Endodermal cell (in vitro differentiated cells): ENCODE measurements at regions not wholly inside any gene's neighbourhood (a gene's known extent, or its start where the extent isn't known, plus 50 kb on each side); places are given as distances from the start of the nearest gene placed in this dataset.

Experiments used
- DNase-seq: peaks from one replicate; pipeline ENCODE4 v3.0.0-alpha.2; 2017
- H3K27ac ChIP-seq: 2 replicates; pipeline ENCODE4 v1.5.1; 2013; ENCODE audit warnings: mild to moderate bottlenecking, low read depth, low read length, moderate library complexity
- H3K27me3 ChIP-seq: 2 replicates; pipeline ENCODE4 v1.6.1; 2013; ENCODE audit warnings: mild to moderate bottlenecking, low read length, moderate library complexity; ENCODE audit not compliant: insufficient read depth, control insufficient read depth, poor library complexity, severe bottlenecking
- H3K36me3 ChIP-seq: 2 replicates; pipeline ENCODE4 v1.7.0; 2013; ENCODE audit warnings: mild to moderate bottlenecking, low read length, moderate library complexity; ENCODE audit not compliant: control insufficient read depth, insufficient read depth
- H3K4me1 ChIP-seq: one replicate; pipeline ENCODE4 v1.7.0; 2013; ENCODE audit warnings: low read length; ENCODE audit not compliant: control insufficient read depth, insufficient read depth
- H3K4me3 ChIP-seq: 2 replicates; pipeline ENCODE4 v1.5.1; 2013; ENCODE audit warnings: mild to moderate bottlenecking, low read length, moderate library complexity
- H3K9ac ChIP-seq: 2 replicates; pipeline ENCODE4 v1.6.1; 2013; ENCODE audit warnings: mild to moderate bottlenecking, low read length, moderate library complexity; ENCODE audit not compliant: poor library complexity, severe bottlenecking; ENCODE audit errors: extremely low read depth
- H3K9me3 ChIP-seq: 2 replicates; pipeline ENCODE4 v1.6.1; 2013; ENCODE audit warnings: mild to moderate bottlenecking, low read length, moderate library complexity; ENCODE audit not compliant: control insufficient read depth
- H3K27ac Mint-ChIP-seq: 2 replicates; pipeline ENCODE4 v1.8.0; 2020; ENCODE audit warnings: mixed read lengths
- H3K27me3 Mint-ChIP-seq: 2 replicates; pipeline ENCODE4 v1.8.0; 2021; ENCODE audit warnings: mild to moderate bottlenecking, mixed read lengths; ENCODE audit not compliant: insufficient read depth
- H3K36me3 Mint-ChIP-seq: 2 replicates; pipeline ENCODE4 v1.8.0; 2020; ENCODE audit warnings: low read depth, mixed read lengths
- H3K4me1 Mint-ChIP-seq: 2 replicates; pipeline ENCODE4 v1.8.0; 2020; ENCODE audit warnings: mixed read lengths
- H3K4me3 Mint-ChIP-seq: 2 replicates; pipeline ENCODE4 v1.8.0; 2020; ENCODE audit warnings: mild to moderate bottlenecking, moderate library complexity, mixed read lengths
- H3K9me3 Mint-ChIP-seq: 2 replicates; pipeline ENCODE4 v1.8.0; 2020; ENCODE audit warnings: mild to moderate bottlenecking, mixed read lengths
- CTCF ChIP-seq: fragments of 200-600 bp; sonication (generic); conservative IDR thresholded peaks from 2 replicates; pipeline ENCODE4 v1.5.0; 2021; ENCODE audit warnings: antibody characterized with exemption, mild to moderate bottlenecking
- WGBS, 2 experiments: methylation state at CpG; one replicate each; pipeline versions ENCODE4 v1.1.5 to v1.1.7; 2013; ENCODE audit warnings: missing lambda C conversion rate in 2 of 2, mixed read lengths in 1 of 2; ENCODE audit not compliant: insufficient coverage in 1 of 2, insufficient read length in 1 of 2; 5-methylcytosine and 5-hydroxymethylcytosine counted together

DNA sequence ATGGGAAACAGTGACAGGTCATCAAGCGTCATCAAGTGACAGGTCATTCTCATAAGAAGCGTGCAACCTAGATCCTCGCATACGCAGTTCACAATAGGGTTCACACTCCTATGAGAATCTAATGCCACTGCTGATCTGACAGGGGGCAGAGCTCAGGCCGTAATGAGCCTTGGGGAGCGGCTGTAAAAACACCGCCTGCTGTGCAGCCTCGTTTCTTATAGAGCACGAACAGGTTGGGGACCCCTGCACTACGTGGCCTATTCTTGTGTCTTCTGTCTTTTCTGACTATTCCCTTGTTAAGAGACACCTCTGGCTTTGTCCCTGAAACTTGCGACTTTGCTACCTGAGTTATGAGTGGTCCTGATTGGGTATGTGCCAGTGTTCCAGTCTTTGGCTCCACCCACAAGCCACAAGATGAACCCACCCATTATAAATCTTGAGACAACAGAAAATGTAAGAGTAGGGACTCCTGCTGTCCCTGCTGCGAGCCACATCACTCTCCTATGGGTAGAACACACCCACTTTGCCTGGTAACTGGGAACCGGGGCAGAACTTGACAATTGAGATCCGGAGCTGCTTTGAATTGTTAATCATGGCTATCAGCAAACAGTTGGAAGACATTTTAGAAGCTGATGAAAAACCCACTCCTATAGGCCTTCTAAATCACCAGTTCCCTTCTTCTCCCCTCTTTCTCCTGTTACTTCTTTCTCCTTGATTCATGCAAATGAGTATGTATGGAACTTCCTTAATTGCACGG is 55.8 kb upstream of the EXOC4 start:
- Histone ChIP-seq H3K9ac (no peak overlapping the region), H3K36me3 (no peaks in the 10 kb centered on the region), H3K4me1 (peaks cover 8% of the 10 kb centered on the region), H3K4me3 (peak overlapping the region; percentile 59), H3K27me3 (no peaks in the 10 kb centered on the region), H3K9me3 (peaks cover 6% of the 10 kb centered on the region), H3K27ac (no peak overlapping the region)
- Mint-ChIP-seq H3K27me3 (no peaks in the 10 kb centered on the region), H3K4me1 (peaks cover 26% of the 10 kb centered on the region), H3K27ac (peak overlapping the region; percentile 66), H3K9me3 (no peaks in the 10 kb centered on the region), H3K36me3 (no peaks in the 10 kb centered on the region), H3K4me3 (peak overlapping the region; percentile 41)
- no peak for TF ChIP-seq CTCF
- 50 to 54% methylated on average over 10 to 15 of the region's 15 CpGs for WGBS, 2 experiments
- DNase-seq: peak; percentile 93

DNA sequence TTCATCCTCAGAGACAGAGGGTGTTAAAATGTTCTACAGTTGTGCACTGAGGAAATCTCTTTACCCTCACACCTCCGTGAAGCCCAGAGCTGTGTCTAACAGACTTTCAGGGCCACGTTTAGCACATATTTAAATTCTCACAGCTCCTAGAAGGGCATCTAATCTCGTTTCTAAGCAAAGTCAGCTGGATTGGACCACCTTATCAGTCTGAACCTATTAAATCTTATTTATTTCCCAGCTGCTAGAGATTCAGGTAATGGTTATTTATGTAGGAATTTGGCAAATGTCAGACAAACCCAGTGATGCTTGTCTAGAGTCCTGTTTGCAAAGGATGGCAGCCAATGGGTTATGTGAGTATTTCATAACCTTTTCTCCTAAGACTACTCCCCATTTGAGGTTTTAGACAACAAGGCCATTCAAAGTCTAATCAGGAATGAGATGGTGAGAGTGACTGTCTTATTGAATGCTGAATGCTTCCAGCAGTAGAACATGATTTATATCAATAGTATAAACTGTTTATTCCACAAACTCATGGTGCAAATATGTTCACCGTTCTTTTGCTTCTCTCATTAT is 54.8 kb upstream of the EXOC4 start:
- no peaks in the 10 kb centered on the region for H3K27me3 Mint-ChIP-seq
- no peaks in the 10 kb centered on the region for H3K27me3 ChIP-seq
- TF ChIP-seq CTCF: no peak
- no peaks in the 10 kb centered on the region for H3K9me3 Mint-ChIP-seq
- no peak overlapping the region for H3K4me3 Mint-ChIP-seq
- peaks cover 4% of the 10 kb centered on the region for H3K9me3 ChIP-seq
- no peak overlapping the region for H3K27ac Mint-ChIP-seq
- H3K36me3 ChIP-seq: no peaks in the 10 kb centered on the region
- H3K4me1 ChIP-seq: peaks cover 8% of the 10 kb centered on the region
- H3K9ac ChIP-seq: no peak overlapping the region
- no peaks in the 10 kb centered on the region for H3K36me3 Mint-ChIP-seq
- DNase-seq: no peak
- peaks cover 26% of the 10 kb centered on the region for H3K4me1 Mint-ChIP-seq
- H3K27ac ChIP-seq: no peak overlapping the region
- 63 to 84% methylated on average over 3 to 4 of the region's 4 CpGs for WGBS, 2 experiments
- peak overlapping the region; percentile 59 for H3K4me3 ChIP-seq

DNA sequence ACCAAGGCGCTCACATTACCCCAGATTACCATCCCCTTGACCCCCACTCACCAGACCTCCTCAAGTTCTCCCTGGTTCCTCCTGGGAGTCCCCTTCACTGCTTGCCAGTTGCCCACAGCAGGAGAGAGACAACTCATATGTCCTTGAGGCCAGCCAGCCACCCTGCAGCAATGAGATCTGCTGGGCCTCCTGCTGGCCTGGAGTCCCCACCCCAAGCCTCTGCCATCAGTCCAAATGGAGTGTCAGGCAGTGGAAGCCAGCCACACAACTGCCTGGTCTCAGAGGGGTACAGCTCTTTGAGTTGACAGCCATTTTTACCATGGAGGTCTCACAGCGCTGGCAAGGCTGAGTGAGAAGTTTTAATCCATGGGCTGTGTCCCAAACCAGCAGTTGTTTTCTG is 53.0 kb upstream of the EXOC4 start:
- Mint-ChIP-seq H3K27me3 (no peaks in the 10 kb centered on the region), H3K36me3 (no peaks in the 10 kb centered on the region), H3K4me3 (no peak overlapping the region), H3K27ac (no peak overlapping the region), H3K4me1 (peaks cover 26% of the 10 kb centered on the region), H3K9me3 (no peaks in the 10 kb centered on the region)
- Histone ChIP-seq H3K4me1 (peaks cover 8% of the 10 kb centered on the region), H3K4me3 (no peak overlapping the region), H3K9me3 (no peaks in the 10 kb centered on the region), H3K36me3 (no peaks in the 10 kb centered on the region), H3K9ac (no peak overlapping the region), H3K27ac (no peak overlapping the region), H3K27me3 (no peaks in the 10 kb centered on the region)
- no peak for TF ChIP-seq CTCF
- 90% methylated on average over 2 of the region's 2 CpGs for WGBS, 2 experiments
- no peak for DNase-seq
